Epithelial cell of esophagus (primary cell): ENCODE measurements at regions not wholly inside any gene's neighbourhood (a gene's known extent, or its start where the extent isn't known, plus 50 kb on each side); places are given as distances from the start of the nearest gene placed in this dataset.

ENCODE experiments used
- DNase-seq: peaks from one replicate; pipeline ENCODE4 v3.0.0; 2010; ENCODE audit warnings: low read depth
- H3K4me3 ChIP-seq: 2 replicates; pipeline ENCODE4 v1.5.1; 2011; ENCODE audit warnings: mild to moderate bottlenecking, low read length, control low read depth
- TF ChIP-seq, protein P1 (sequence below): IDR thresholded peaks from 2 replicates; pipeline ENCODE4 v1.5.1; 2011; ENCODE audit warnings: low read depth, mild to moderate bottlenecking, low read length, control low read depth, inconsistent platforms; ENCODE audit not compliant: insufficient read depth; ENCODE audit errors: missing control alignments

DNA sequence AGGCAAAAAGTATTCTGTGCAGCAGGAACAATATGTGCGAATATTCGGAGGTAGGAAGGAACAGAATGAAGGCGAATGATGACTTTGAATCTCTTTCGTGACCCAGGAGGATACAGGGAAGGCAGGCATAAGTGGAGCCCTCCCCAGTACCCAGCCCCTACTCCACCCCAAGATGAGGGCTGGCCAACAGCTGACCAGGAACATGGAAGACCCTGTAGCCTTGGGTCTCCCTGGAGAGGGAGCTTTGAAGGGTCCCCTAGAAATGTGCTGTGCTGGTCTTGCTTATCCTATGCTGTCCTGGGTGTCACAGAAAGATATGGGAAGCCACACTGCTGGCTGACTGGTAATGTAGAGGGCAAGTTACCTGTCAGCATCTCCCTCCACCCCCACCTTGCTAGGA lies 113.7 kb upstream of the NCAM1 start:
- H3K4me3 ChIP-seq = no peak overlapping the region
- TF ChIP-seq, protein P1, sequence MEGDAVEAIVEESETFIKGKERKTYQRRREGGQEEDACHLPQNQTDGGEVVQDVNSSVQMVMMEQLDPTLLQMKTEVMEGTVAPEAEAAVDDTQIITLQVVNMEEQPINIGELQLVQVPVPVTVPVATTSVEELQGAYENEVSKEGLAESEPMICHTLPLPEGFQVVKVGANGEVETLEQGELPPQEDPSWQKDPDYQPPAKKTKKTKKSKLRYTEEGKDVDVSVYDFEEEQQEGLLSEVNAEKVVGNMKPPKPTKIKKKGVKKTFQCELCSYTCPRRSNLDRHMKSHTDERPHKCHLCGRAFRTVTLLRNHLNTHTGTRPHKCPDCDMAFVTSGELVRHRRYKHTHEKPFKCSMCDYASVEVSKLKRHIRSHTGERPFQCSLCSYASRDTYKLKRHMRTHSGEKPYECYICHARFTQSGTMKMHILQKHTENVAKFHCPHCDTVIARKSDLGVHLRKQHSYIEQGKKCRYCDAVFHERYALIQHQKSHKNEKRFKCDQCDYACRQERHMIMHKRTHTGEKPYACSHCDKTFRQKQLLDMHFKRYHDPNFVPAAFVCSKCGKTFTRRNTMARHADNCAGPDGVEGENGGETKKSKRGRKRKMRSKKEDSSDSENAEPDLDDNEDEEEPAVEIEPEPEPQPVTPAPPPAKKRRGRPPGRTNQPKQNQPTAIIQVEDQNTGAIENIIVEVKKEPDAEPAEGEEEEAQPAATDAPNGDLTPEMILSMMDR = no peak
- no peak for DNase-seq

DNA sequence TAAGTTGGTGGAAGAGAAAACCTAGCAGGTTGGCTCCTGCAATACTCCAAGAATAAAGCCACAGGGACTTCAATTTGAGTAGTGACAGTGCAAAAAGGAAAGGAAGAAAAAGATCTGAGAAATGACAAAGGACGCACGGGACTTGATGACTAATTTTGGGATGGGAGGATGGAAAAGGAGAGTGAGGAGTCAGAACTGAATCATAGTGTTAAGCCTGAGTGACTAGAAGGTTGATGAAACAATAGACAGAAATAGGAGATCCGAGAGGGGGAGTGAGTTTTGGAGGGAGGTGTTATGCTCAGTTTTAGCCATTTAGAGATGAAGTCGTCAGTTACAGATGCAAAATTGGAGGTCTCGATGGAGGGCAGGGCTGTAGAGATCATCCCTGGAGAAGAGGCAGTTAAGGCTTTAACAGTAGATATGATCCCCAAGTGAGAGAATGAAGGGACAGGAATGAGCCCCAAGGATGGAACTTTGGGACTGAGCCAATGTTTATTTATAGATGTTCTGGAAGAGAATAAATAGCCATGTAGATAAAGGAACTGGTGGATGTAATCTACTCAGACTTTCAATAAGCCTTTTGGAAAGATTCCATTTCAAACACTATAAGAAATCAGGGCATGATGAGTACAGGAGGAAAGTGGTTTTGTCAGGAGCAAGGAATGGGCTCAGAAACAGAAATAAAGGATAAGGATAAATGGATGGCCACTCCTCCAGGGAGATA lies 108.9 kb upstream of the NCAM1 start:
- no peak overlapping the region for H3K4me3 ChIP-seq
- DNase-seq = peak; percentile 67
- TF ChIP-seq, protein P1 = no peak

DNA sequence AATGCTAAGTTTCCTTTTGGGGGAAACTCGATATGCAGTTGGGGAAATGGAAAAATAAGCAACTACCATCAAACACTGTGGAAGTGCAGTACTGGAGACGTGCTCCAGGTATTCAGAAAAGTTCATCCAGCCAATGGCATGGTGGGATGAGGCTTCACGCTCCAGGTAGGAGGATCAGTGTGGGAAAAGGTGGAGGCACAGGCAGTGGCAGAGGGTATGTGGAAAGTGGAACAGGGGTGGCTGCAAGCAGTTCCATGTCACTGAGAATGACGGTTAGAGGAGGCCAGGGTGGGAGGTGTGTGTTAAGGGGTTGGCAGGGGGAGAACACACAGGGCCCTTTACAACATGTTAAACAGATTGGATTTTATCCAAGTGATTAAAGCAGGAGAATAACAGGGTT lies 105.1 kb upstream of the NCAM1 start:
- TF ChIP-seq, protein P1 = no peak
- no peak overlapping the region for H3K4me3 ChIP-seq
- DNase-seq = no peak

DNA sequence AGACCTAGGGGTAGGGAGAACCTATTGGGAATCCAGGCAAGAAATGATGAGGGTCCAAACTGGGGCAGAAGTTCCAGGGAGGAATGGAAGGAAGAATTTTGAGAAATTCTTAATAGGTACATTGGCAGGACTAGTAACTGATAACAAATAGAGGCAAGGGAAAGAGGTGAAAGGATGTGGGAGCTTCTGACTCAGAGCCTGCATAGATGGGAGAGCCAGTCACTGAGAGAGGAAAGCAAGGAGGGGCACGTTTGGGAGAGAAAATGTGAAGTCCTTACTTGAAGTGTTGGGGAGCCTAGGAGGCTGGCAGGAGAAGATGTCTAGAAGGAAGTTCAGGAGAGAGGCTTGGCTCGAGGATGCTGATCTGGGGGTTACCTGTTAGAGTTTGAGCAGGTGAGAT lies 104.6 kb upstream of the NCAM1 start:
- TF ChIP-seq, protein P1 = no peak
- no peak overlapping the region for H3K4me3 ChIP-seq
- DNase-seq = no peak

DNA sequence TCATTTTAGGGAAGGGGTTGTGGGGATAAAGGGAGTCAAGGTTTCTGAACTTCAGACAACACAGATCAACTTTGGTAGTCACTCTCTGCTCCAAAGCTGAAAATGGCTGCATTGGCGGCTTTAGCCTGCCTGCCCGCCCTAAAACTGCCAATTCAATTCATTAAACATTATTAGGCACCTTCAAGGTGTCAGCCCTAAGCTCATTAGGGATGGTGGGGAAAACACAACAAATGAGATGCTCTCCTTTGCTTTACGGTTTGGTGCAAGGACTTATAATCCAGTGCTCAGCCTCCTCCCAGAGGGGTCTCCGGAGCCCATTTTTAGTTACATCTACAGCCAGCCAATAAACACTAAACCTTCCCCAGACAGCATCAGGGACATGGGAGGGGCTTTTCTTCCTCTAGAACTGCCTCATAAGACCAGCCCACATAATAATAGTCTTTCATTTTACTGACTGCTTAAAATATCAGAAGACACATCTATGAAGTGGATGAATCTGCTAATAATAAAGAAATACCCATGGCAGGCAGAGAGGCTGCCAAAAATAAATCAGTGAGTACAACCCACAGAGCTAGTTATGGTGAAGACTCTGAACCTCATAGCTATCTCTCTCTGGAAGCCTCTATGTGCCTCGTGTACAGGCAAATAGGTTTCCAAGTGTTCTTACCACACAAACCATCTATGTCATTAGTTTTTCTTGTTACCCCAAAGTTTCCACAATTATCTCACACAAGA lies 102.8 kb upstream of the NCAM1 start:
- H3K4me3 ChIP-seq = no peak overlapping the region
- no peak for DNase-seq
- TF ChIP-seq, protein P1 = no peak

DNA sequence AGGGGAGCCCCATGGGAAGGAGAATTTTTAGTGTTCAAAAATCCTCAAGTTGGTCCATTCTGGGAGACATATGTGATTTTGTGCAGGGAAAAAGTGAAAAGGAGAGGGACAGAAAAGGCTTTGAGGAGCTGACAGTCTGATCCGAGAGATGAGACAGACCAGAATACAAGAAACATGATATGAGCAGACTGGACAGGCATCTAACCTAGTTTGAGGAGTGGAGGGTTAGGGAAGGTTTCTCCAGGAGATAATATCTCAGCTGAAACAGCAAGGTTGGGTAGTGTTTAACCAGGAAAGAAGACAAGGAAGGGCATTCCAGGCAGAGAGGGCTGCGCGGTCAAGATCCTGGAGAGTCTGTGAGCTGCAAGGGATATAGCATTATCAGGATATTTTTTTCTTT lies 101.4 kb upstream of the NCAM1 start:
- H3K4me3 ChIP-seq = no peak overlapping the region
- TF ChIP-seq, protein P1 = no peak
- no peak for DNase-seq
